Stomach (tissue), 8 donors: ENCODE measurements at regions not wholly inside any gene's neighbourhood (a gene's known extent, or its start where the extent isn't known, plus 50 kb on each side); places are given as distances from the start of the nearest gene placed in this dataset.
"Not testable (repeated sequence)": the region's sequence is repeated elsewhere in the genome, so short reads cannot be mapped to it uniquely, and the experiment has no call there.

Experiments used
- DNase-seq, 2 donors: peaks; one replicate each; pipeline versions ENCODE4 v3.0.0 to v3.0.0-alpha.2; 2013 to 2019
- H3K27ac ChIP-seq, 5 donors: fragments of 200-600 bp in 4 of 5; sonication (generic) in 4 of 5; one replicate each; pipeline ENCODE4 v1.5.1; 2013 to 2019; ENCODE audit warnings: mild to moderate bottlenecking in 1 of 5, moderate library complexity in 1 of 5
- H3K27me3 ChIP-seq, 3 donors: fragments of 200-600 bp; sonication (generic); one replicate each; pipeline ENCODE4 v1.5.1; 2017 to 2019; ENCODE audit warnings: mixed run types in 1 of 3
- H3K36me3 ChIP-seq, 4 donors: fragments of 200-600 bp; sonication (generic); 1 replicate in 3 of 4; 2 replicates in 1 of 4; pipeline ENCODE4 v1.5.1; 2016 to 2019
- H3K4me1 ChIP-seq, 4 donors: fragments of 200-600 bp; sonication (generic); one replicate each; pipeline ENCODE4 v1.5.1; 2016 to 2019
- H3K4me3 ChIP-seq, 4 donors: fragments of 200-600 bp; sonication (generic) in 3 of 4; one replicate each; pipeline ENCODE4 v1.5.1; 2016 to 2019; ENCODE audit warnings: mild to moderate bottlenecking in 1 of 4
- H3K9me3 ChIP-seq, 4 donors: fragments of 200-600 bp; sonication (generic); one replicate each; pipeline ENCODE4 v1.5.1; 2016 to 2019
- CTCF ChIP-seq, 7 experiments: fragments of 450-650 bp in 4 of 7; fragments of 200-600 bp in 3 of 7; sonication (generic) in 3 of 7; IDR thresholded peaks; one replicate each; pipeline ENCODE4 v1.5.1; 2016 to 2019; ENCODE audit warnings: antibody characterized with exemption in 7 of 7, control low read depth in 2 of 7, mild to moderate bottlenecking in 1 of 7
- EP300 ChIP-seq: sonication (generic); formaldehyde crosslinking; IDR thresholded peaks from one replicate; pipeline ENCODE4 v1.6.1; 2017; ENCODE audit warnings: antibody characterized with exemption
- POLR2A ChIP-seq, 4 donors: fragments of 450-650 bp; IDR thresholded peaks; one replicate each; pipeline ENCODE4 v1.6.1; 2016; ENCODE audit warnings: antibody characterized with exemption in 4 of 4, control low read depth in 2 of 4, mild to moderate bottlenecking in 1 of 4, moderate library complexity in 1 of 4
- POLR2AphosphoS5 ChIP-seq, 3 donors: sonication (generic); formaldehyde crosslinking; IDR thresholded peaks; one replicate each; pipeline ENCODE4 v1.6.1; 2016; ENCODE audit warnings: antibody characterized with exemption in 3 of 3
- WGBS, 5 donors: extraction: QIAGEN DNeasy Blood & Tissue Kit in 3 of 5; methylation state at CpG; one replicate each; pipeline versions ENCODE4 v1.1.5 to v1.1.7; 2013 to 2018; 5-methylcytosine and 5-hydroxymethylcytosine counted together
- intact Hi-C: fragments of 100-400 bp; cut with DNase I; formaldehyde crosslinking; loops from one replicate; pipeline ENCODE4 v1.15.1; 2023; ENCODE audit warnings: low total_unique reads
- donor health status: healthy with polysubstance abuse.
- donor health status: Bipolar disorder and iron deficiency.
- donor health status: healthy.

- no peak overlapping the region for H3K4me3 ChIP-seq
- TF ChIP-seq CTCF (IDR thresholded peaks at IDR 0.05) (no peak), POLR2A (IDR thresholded peaks at IDR 0.05) (no peak), EP300 (no peak), POLR2AphosphoS5 (IDR thresholded peaks at IDR 0.05) (no peak)
- H3K36me3 ChIP-seq = no peaks in the 10 kb centered on the region
- intact Hi-C loops = no loop called here
- H3K4me1 ChIP-seq = no peaks in the 10 kb centered on the region
- H3K9me3 ChIP-seq = no peaks in the 10 kb centered on the region
- no peak for DNase-seq
- 78 to 94% (median 88%) methylated on average over 5 of the region's 5 CpGs for WGBS, 5 donors
- H3K27ac ChIP-seq = no peak overlapping the region
- no peaks in the 10 kb centered on the region for H3K27me3 ChIP-seq
Observed at GRCh38 chr1:238701024-238701423, 685.3 kb upstream of the CHRM3 start.

GRCh38 chr1:238690415-238690814 lies 696.0 kb upstream of the CHRM3 start:
- intact Hi-C loops = no loop called here
- H3K27me3 ChIP-seq = no peaks in the 10 kb centered on the region
- H3K4me1 ChIP-seq = no peaks in the 10 kb centered on the region
- no peaks in the 10 kb centered on the region for H3K9me3 ChIP-seq
- DNase-seq = no peak
- TF ChIP-seq EP300 (no peak), CTCF (IDR thresholded peaks at IDR 0.05) (no peak)
- H3K27ac ChIP-seq = no peak overlapping the region
- no peak overlapping the region for H3K4me3 ChIP-seq
- H3K36me3 ChIP-seq = no peaks in the 10 kb centered on the region

- H3K4me3 ChIP-seq, DNase-seq, H3K27ac ChIP-seq, H3K9me3 ChIP-seq, H3K4me1 ChIP-seq, H3K36me3 ChIP-seq, H3K27me3 ChIP-seq, intact Hi-C loops: not testable (repeated sequence)
- WGBS, 5 donors = 88 to 99% (median 95%) methylated on average over 22 to 27 of the region's 27 CpGs
Observed at GRCh38 chr1:238684576-238684975, 701.8 kb upstream of the CHRM3 start.

- H3K27ac ChIP-seq = no peak overlapping the region
- no peak overlapping the region for H3K4me3 ChIP-seq
- no peak for DNase-seq
- 89 to 93% (median 92%) methylated on average over 4 of the region's 4 CpGs for WGBS, 5 donors
- no peaks in the 10 kb centered on the region for H3K27me3 ChIP-seq
- no peaks in the 10 kb centered on the region for H3K4me1 ChIP-seq
- intact Hi-C loops = no loop called here
- H3K9me3 ChIP-seq = peaks cover 0 to 5% (median 2%) of the 10 kb centered on the region in 4 donors
- no peaks in the 10 kb centered on the region for H3K36me3 ChIP-seq
- TF ChIP-seq CTCF (IDR thresholded peaks at IDR 0.05) (no peak), EP300 (no peak), POLR2AphosphoS5 (IDR thresholded peaks at IDR 0.05) (no peak), POLR2A (IDR thresholded peaks at IDR 0.05) (no peak)
Observed at GRCh38 chr1:238681451-238681850, 704.9 kb upstream of the CHRM3 start.

GRCh38 chr1:238681021-238681420 lies 705.3 kb upstream of the CHRM3 start:
- Histone ChIP-seq H3K27me3 (no peaks in the 10 kb centered on the region), H3K4me1 (no peaks in the 10 kb centered on the region), H3K9me3 (peaks cover 0 to 5% (median 2%) of the 10 kb centered on the region in 4 donors), H3K4me3 (no peak overlapping the region), H3K27ac (no peak overlapping the region), H3K36me3 (no peaks in the 10 kb centered on the region)
- intact Hi-C loops = no loop called here
- no peak for DNase-seq
- TF ChIP-seq CTCF (IDR thresholded peaks at IDR 0.05) (no peak), POLR2A (IDR thresholded peaks at IDR 0.05) (no peak), POLR2AphosphoS5 (IDR thresholded peaks at IDR 0.05) (no peak), EP300 (no peak)
- WGBS, 5 donors = 84 to 94% (median 90%) methylated on average over 5 of the region's 5 CpGs
